ENCODE measurements at regions not wholly inside any gene's neighbourhood (a gene's known extent, or its start where the extent isn't known, plus 50 kb on each side); places are given as distances from the start of the nearest gene placed in this dataset.

DNA sequence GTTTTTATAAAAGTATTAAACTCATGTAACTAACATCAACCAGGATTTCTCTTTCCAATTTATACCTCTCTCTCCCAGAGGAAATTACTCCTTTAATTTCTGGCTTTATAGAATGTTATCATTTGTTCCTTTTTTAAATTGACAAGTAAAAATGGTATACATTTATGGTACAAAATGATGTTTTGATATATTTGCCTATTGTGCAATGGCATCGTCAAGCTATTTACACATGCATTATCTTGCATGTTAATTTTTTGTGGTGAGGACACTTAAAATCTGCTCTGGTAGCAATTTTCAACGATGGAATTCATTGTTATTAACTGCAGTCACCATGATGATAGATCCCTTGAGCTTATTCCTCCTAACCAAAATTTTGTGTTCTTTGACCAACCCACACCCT, 149.0 kb upstream of the NAV3 start:
- TF ChIP-seq JUN (IDR thresholded peaks at IDR 0.05; ENCODE audit: borderline replicate concordance, insufficient read depth, insufficient read length, low read depth) (no peak), POLR2AphosphoS5 (IDR thresholded peaks at IDR 0.05; ENCODE audit: insufficient read depth, low read depth, low read length) (no peak), POLR2A (IDR thresholded peaks at IDR 0.05; ENCODE audit: low read depth, low read length) (no peak)

Measured in endothelial cell of umbilical vein (primary cell).